GM19099 (cell line): ENCODE measurements at regions not wholly inside any gene's neighbourhood (a gene's known extent, or its start where the extent isn't known, plus 50 kb on each side); places are given as distances from the start of the nearest gene placed in this dataset.

ENCODE experiments used
- POLR2A ChIP-seq: IDR thresholded peaks from 3 replicates; pipeline ENCODE4 v1.6.1; 2011; ENCODE audit warnings: low read depth; ENCODE audit not compliant: insufficient read length; ENCODE audit errors: extremely low read depth

GRCh38 chr17:77501101-77501566 is 360.4 kb downstream of the SEC14L1 start:
- TF ChIP-seq POLR2A = no peak

- TF ChIP-seq POLR2A = no peak
These were observed 361.2 kb downstream of the SEC14L1 start for GRCh38 chr17:77501751-77502625.

GRCh38 chr17:77502626-77503292 is 362.0 kb downstream of the SEC14L1 start:
- TF ChIP-seq POLR2A = no peak

- TF ChIP-seq POLR2A = no peak
These were observed 362.5 kb downstream of the SEC14L1 start for GRCh38 chr17:77503293-77503655.

- no peak for TF ChIP-seq POLR2A
These were observed 363.3 kb downstream of the SEC14L1 start for GRCh38 chr17:77503916-77504651.

GRCh38 chr17:77504652-77505155 is 363.9 kb downstream of the SEC14L1 start:
- TF ChIP-seq POLR2A = no peak

GRCh38 chr17:77505181-77505639 is 364.4 kb downstream of the SEC14L1 start:
- no peak for TF ChIP-seq POLR2A

GRCh38 chr17:77506371-77506991 is 365.7 kb downstream of the SEC14L1 start:
- TF ChIP-seq POLR2A = no peak

GRCh38 chr17:77507111-77507885 is 366.5 kb downstream of the SEC14L1 start:
- no peak for TF ChIP-seq POLR2A

- TF ChIP-seq POLR2A = no peak
These were observed 367.4 kb downstream of the SEC14L1 start for GRCh38 chr17:77508047-77508715.

GRCh38 chr17:77509089-77509488 is 368.3 kb downstream of the SEC14L1 start:
- TF ChIP-seq POLR2A = no peak

- no peak for TF ChIP-seq POLR2A
These were observed 368.8 kb downstream of the SEC14L1 start for GRCh38 chr17:77509599-77509998.

GRCh38 chr17:77510133-77510796 is 369.5 kb downstream of the SEC14L1 start:
- no peak for TF ChIP-seq POLR2A
